Testis (tissue), 2 donors: ENCODE measurements at regions not wholly inside any gene's neighbourhood (a gene's known extent, or its start where the extent isn't known, plus 50 kb on each side); places are given as distances from the start of the nearest gene placed in this dataset.

Source experiments
- DNase-seq: peaks from one replicate; pipeline ENCODE4 v3.0.0-alpha.2; 2019
- H3K27ac ChIP-seq, 2 donors: fragments of 200-600 bp; sonication (generic); one replicate each; pipeline ENCODE4 v1.5.1; 2019
- H3K27me3 ChIP-seq: fragments of 200-600 bp; sonication (generic); one replicate; pipeline ENCODE4 v1.5.1; 2019
- H3K36me3 ChIP-seq: fragments of 200-600 bp; sonication (generic); one replicate; pipeline ENCODE4 v1.5.1; 2017; ENCODE audit warnings: low read depth; ENCODE audit errors: missing control alignments
- H3K4me1 ChIP-seq: fragments of 200-600 bp; sonication (generic); one replicate; pipeline ENCODE4 v1.5.1; 2019
- H3K4me3 ChIP-seq, 2 donors: fragments of 200-600 bp; sonication (generic); one replicate each; pipeline ENCODE4 v1.5.1; 2017 to 2019
- H3K9me3 ChIP-seq: fragments of 200-600 bp; sonication (generic); one replicate; pipeline ENCODE4 v1.5.1; 2017
- POLR2A ChIP-seq: fragments of 450-650 bp; IDR thresholded peaks from one replicate; pipeline ENCODE4 v1.6.1; 2017; ENCODE audit warnings: antibody characterized with exemption, mild to moderate bottlenecking, moderate library complexity
- WGBS, 2 donors: methylation state at CpG; one replicate each; pipeline ENCODE4 v1.1.5; 2018; 5-methylcytosine and 5-hydroxymethylcytosine counted together
- intact Hi-C: fragments of 100-400 bp; cut with DNase I; formaldehyde crosslinking; loops from one replicate; pipeline ENCODE4 v1.15.1; 2023; ENCODE audit warnings: low total_unique reads
- TF ChIP-seq, protein P1 (sequence below), 3 experiments: fragments of 450-650 bp in 2 of 3; fragments of 200-600 bp in 1 of 3; sonication (generic) in 1 of 3; IDR thresholded peaks; one replicate each; pipeline ENCODE4 v1.5.1; 2016 to 2019; ENCODE audit warnings: antibody characterized with exemption in 3 of 3, mild to moderate bottlenecking in 2 of 3, moderate library complexity in 1 of 3

DNA sequence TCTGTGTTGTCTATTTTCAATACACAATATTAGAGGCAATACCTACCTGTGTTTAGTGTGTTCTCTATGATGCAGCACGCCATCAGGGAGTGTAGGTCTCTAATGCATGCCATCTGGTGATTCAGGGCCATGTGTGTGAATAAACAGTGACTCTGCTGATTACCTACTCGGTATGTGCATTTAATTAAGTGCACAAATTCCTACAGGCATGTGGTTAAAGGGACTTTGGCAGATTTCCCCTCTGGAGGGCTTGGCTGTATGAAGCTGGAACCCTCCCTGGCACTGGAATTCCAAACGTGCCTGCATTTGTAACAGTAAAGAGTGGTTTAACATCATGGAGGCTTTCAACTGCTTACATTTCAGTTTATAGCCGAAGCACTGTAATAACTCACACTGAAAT is 401.5 kb upstream of the SASH1 start:
- H3K9me3 ChIP-seq: no peaks in the 10 kb centered on the region
- DNase-seq: no peak
- intact Hi-C loops: no loop called here
- H3K27me3 ChIP-seq: no peaks in the 10 kb centered on the region
- no peaks in the 10 kb centered on the region for H3K36me3 ChIP-seq
- no peak overlapping the region for H3K27ac ChIP-seq
- 55 to 58% methylated on average over 4 of the region's 4 CpGs for WGBS, 2 donors
- H3K4me1 ChIP-seq: no peaks in the 10 kb centered on the region
- H3K4me3 ChIP-seq: no peak overlapping the region
- TF ChIP-seq, protein P1, sequence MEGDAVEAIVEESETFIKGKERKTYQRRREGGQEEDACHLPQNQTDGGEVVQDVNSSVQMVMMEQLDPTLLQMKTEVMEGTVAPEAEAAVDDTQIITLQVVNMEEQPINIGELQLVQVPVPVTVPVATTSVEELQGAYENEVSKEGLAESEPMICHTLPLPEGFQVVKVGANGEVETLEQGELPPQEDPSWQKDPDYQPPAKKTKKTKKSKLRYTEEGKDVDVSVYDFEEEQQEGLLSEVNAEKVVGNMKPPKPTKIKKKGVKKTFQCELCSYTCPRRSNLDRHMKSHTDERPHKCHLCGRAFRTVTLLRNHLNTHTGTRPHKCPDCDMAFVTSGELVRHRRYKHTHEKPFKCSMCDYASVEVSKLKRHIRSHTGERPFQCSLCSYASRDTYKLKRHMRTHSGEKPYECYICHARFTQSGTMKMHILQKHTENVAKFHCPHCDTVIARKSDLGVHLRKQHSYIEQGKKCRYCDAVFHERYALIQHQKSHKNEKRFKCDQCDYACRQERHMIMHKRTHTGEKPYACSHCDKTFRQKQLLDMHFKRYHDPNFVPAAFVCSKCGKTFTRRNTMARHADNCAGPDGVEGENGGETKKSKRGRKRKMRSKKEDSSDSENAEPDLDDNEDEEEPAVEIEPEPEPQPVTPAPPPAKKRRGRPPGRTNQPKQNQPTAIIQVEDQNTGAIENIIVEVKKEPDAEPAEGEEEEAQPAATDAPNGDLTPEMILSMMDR (IDR thresholded peaks at IDR 0.05): no peak
- no peak for TF ChIP-seq POLR2A

DNA sequence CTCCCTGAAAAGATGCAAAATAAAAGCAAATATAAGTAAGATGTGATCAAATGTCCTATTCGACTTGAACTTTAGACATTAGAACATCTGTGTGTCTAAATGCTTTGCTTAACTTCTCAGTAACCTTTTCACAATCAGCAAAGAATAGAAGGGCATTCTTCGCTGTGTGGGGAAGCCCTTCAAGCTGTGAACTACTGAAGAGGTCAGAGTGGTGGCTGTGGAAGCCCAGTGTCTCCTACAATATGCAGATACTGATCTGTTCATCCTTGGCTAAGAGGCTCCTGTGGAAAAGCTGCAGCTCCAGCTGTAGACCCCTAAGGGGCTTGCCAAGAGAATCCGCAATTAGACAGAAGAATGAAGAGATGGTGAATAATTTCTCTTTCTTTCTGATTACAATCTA is 400.3 kb upstream of the SASH1 start:
- Histone ChIP-seq H3K4me1 (no peaks in the 10 kb centered on the region), H3K4me3 (no peak overlapping the region), H3K36me3 (no peaks in the 10 kb centered on the region), H3K27me3 (no peaks in the 10 kb centered on the region), H3K27ac (no peak overlapping the region), H3K9me3 (no peaks in the 10 kb centered on the region)
- no peak for DNase-seq
- 41 to 72% methylated on average over 3 of the region's 3 CpGs for whole genome bisulfite sequencing, 2 donors
- intact Hi-C loops: no loop called here
- TF ChIP-seq POLR2A: no peak
- TF ChIP-seq, protein P1 (IDR thresholded peaks at IDR 0.05): no peak

DNA sequence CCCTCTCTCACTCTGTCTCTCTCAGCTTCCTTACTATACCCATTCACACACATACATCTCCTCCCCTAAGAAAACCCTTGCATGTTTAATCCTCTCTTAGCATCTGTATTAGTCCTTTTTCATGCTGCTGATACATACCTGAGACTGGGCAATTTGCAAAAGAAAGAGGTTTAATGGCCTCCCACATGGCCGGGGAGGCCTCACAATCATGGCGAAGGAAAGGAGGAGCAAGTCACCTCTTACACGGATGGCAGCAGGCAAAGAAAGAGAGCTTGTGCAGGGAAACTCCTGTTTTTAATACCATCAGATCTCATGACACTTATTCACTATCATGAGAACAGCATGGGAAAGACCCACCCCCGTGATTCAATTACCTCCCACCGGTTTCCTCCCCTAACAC is 398.5 kb upstream of the SASH1 start:
- TF ChIP-seq, protein P1 (IDR thresholded peaks at IDR 0.05): no peak
- no peak for TF ChIP-seq POLR2A
- no peaks in the 10 kb centered on the region for H3K27me3 ChIP-seq
- WGBS, 2 donors: 92 to 94% methylated on average over 5 of the region's 5 CpGs
- no peak overlapping the region for H3K4me3 ChIP-seq
- DNase-seq: no peak
- H3K4me1 ChIP-seq: no peaks in the 10 kb centered on the region
- H3K36me3 ChIP-seq: no peaks in the 10 kb centered on the region
- H3K9me3 ChIP-seq: no peaks in the 10 kb centered on the region
- intact Hi-C loops: no loop called here
- no peak overlapping the region for H3K27ac ChIP-seq

DNA sequence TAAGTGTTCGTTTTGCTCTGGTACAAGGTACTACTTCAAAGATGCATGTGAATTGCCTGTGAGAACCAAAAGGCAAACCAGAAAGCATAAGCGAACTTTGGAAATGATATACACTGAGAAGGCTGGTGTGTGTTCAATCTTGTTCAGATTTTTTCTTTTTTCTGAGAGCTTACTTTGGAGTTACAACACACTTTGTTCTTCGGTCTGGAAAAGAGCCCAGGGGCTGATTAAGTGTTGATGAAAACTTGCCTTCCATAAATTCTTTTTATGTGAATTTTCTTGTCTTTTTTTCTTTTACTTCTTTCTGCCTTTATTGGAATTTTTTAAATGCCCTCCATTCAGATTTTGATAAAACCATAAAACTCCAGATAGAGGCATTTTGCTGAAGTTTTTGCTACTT is 395.1 kb upstream of the SASH1 start:
- no peak overlapping the region for H3K27ac ChIP-seq
- no peaks in the 10 kb centered on the region for H3K36me3 ChIP-seq
- H3K27me3 ChIP-seq: no peaks in the 10 kb centered on the region
- 55 to 57% methylated on average over 3 of the region's 3 CpGs for WGBS, 2 donors
- no peak for TF ChIP-seq POLR2A
- TF ChIP-seq, protein P1 (IDR thresholded peaks at IDR 0.05): no peak
- intact Hi-C loops: no loop called here
- H3K9me3 ChIP-seq: no peaks in the 10 kb centered on the region
- H3K4me3 ChIP-seq: no peak overlapping the region
- DNase-seq: peak; percentile 15
- H3K4me1 ChIP-seq: peaks cover 4% of the 10 kb centered on the region

DNA sequence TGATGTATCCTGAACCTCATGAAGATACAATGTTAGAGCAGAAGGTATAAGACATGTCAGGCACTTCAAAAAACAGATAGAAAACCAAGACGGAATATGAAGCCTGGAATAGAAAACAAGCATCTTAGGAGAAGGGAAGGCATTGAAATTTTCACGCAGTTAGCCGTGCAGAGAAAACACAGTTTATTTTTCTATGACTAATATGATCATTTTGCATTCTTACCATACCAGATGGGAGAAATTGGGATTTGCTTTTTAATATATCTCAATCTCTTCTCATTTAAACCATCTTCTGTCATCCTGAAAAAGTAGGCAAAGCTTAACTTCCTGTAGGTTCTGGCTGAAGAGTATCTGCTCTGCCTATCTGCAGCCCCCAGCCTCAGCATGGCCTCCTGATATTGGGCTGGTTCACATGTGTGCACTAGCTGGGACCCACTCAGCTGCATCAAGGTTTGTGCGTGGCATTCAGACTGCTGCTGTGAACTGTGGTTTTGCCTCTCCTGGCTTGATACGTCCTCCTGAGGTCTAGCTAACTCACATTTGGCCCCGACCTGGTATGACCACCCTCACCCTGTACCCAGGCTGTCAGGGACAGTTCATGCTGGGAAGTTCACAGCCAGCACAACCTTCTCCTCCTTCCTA is 392.5 kb upstream of the SASH1 start:
- no peaks in the 10 kb centered on the region for H3K27me3 ChIP-seq
- TF ChIP-seq, protein P1 (IDR thresholded peaks at IDR 0.05): no peak
- TF ChIP-seq POLR2A: no peak
- WGBS, 2 donors: 47 to 53% methylated on average over 6 of the region's 6 CpGs
- H3K27ac ChIP-seq: no peak overlapping the region
- no peak for DNase-seq
- intact Hi-C loops: no loop called here
- no peak overlapping the region for H3K4me3 ChIP-seq
- no peaks in the 10 kb centered on the region for H3K9me3 ChIP-seq
- peaks cover 4% of the 10 kb centered on the region for H3K4me1 ChIP-seq
- no peaks in the 10 kb centered on the region for H3K36me3 ChIP-seq
